ENCODE measurements at regions not wholly inside any gene's neighbourhood (a gene's known extent, or its start where the extent isn't known, plus 50 kb on each side); places are given as distances from the start of the nearest gene placed in this dataset.
A peak's percentile ranks its signal among the peaks of the same experiment; 100 is the strongest.

DNA sequence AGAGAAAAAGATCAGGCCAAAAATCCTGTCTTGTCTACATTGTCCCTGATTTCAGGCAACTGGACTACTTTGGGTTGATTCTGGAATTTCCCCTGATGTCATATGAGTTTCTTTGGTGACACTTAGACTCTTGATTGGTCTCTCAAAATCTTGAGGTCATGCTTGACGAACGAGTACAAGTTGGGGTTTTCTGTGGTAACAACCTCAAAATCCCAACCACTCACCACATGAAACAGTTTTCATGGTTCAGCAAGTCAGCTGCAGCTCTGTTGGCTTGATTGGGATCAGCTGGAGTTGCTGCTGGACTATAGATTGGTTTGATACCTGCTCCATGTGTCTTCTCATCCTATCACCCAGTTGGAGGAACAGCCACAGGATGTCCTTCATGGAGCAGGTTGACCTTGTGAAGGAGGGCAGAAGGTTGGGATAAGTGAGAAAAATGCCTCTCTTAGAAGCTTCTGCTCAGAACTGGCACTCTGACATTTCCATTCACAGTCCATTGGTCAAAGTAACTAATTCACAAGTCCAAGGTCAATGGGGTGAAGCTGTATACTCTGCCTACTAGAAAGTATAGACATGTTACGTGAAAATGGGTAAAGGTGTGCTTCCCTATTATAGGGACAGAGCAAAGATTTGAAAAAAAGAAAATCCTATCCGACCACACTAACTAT, 284.5 kb downstream of the SH3GL2 start (continued):
- TF ChIP-seq, protein P1, sequence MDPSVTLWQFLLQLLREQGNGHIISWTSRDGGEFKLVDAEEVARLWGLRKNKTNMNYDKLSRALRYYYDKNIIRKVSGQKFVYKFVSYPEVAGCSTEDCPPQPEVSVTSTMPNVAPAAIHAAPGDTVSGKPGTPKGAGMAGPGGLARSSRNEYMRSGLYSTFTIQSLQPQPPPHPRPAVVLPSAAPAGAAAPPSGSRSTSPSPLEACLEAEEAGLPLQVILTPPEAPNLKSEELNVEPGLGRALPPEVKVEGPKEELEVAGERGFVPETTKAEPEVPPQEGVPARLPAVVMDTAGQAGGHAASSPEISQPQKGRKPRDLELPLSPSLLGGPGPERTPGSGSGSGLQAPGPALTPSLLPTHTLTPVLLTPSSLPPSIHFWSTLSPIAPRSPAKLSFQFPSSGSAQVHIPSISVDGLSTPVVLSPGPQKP (IDR thresholded peaks at IDR 0.05; ENCODE audit: low read depth, low read length), result no peak
- TF ChIP-seq HDAC6 (IDR thresholded peaks at IDR 0.05; ENCODE audit: unreplicated experiment), result no peak
- peak; percentile 95 for TF ChIP-seq ESRRA (IDR thresholded peaks at IDR 0.05; ENCODE audit: low read length)
- TF ChIP-seq CHD4 (IDR thresholded peaks at IDR 0.05), result no peak
- no peak for TF ChIP-seq FOXK2 (IDR thresholded peaks at IDR 0.05)
- peak; percentile 94 to 96 for TF ChIP-seq IKZF2 (IDR thresholded peaks at IDR 0.05)
- TF ChIP-seq YBX1 (IDR thresholded peaks at IDR 0.05), result no peak
- TF ChIP-seq, protein P2, sequence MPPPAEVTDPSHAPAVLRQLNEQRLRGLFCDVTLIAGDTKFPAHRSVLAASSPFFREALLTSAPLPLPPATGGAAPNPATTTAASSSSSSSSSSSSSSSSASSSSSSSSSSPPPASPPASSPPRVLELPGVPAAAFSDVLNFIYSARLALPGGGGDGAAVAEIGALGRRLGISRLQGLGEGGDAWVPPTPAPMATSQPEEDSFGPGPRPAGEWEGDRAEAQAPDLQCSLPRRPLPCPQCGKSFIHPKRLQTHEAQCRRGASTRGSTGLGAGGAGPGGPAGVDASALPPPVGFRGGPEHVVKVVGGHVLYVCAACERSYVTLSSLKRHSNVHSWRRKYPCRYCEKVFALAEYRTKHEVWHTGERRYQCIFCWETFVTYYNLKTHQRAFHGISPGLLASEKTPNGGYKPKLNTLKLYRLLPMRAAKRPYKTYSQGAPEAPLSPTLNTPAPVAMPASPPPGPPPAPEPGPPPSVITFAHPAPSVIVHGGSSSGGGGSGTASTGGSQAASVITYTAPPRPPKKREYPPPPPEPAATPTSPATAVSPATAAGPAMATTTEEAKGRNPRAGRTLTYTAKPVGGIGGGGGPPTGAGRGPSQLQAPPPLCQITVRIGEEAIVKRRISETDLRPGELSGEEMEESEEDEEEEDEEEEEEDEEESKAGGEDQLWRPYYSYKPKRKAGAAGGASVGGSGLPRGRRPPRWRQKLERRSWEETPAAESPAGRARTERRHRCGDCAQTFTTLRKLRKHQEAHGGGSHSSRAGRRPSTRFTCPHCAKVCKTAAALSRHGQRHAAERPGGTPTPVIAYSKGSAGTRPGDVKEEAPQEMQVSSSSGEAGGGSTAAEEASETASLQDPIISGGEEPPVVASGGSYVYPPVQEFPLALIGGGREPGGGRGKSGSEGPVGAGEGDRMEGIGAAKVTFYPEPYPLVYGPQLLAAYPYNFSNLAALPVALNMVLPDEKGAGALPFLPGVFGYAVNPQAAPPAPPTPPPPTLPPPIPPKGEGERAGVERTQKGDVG (CRISPR knock-in tag; IDR thresholded peaks at IDR 0.05), result no peak
- no peak for TF ChIP-seq SIN3A (IDR thresholded peaks at IDR 0.05; ENCODE audit: low read depth, low read length)
- no peak for TF ChIP-seq ETV6 (conservative IDR thresholded peaks at IDR 0.05 in 1 of 2, IDR thresholded peaks at IDR 0.05 in 1 of 2; ENCODE audit: borderline replicate concordance in 1 of 2, low read depth in 1 of 2)
- peak; percentile 59 to 80; a peak in 3 of 4 replicates for TF ChIP-seq BHLHE40 (IDR thresholded peaks at IDR 0.05; ENCODE audit: borderline replicate concordance in 1 of 2, low read depth in 2 of 2, low read length in 1 of 2)
- TF ChIP-seq, protein P3, sequence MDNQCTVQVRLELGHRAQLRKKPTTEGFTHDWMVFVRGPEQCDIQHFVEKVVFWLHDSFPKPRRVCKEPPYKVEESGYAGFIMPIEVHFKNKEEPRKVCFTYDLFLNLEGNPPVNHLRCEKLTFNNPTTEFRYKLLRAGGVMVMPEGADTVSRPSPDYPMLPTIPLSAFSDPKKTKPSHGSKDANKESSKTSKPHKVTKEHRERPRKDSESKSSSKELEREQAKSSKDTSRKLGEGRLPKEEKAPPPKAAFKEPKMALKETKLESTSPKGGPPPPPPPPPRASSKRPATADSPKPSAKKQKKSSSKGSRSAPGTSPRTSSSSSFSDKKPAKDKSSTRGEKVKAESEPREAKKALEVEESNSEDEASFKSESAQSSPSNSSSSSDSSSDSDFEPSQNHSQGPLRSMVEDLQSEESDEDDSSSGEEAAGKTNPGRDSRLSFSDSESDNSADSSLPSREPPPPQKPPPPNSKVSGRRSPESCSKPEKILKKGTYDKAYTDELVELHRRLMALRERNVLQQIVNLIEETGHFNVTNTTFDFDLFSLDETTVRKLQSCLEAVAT (IDR thresholded peaks at IDR 0.05), result peak; percentile 99
- TF ChIP-seq, protein P4, sequence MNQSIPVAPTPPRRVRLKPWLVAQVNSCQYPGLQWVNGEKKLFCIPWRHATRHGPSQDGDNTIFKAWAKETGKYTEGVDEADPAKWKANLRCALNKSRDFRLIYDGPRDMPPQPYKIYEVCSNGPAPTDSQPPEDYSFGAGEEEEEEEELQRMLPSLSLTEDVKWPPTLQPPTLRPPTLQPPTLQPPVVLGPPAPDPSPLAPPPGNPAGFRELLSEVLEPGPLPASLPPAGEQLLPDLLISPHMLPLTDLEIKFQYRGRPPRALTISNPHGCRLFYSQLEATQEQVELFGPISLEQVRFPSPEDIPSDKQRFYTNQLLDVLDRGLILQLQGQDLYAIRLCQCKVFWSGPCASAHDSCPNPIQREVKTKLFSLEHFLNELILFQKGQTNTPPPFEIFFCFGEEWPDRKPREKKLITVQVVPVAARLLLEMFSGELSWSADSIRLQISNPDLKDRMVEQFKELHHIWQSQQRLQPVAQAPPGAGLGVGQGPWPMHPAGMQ (IDR thresholded peaks at IDR 0.05; ENCODE audit: borderline replicate concordance), result no peak
- peak; percentile 92 for TF ChIP-seq DPF2 (IDR thresholded peaks at IDR 0.05)
- TF ChIP-seq SIX5 (IDR thresholded peaks at IDR 0.05; ENCODE audit: low read depth, low read length, severe bottlenecking), result no peak
- peak; percentile 99 for TF ChIP-seq NR2F1 (conservative IDR thresholded peaks at IDR 0.05)
- peak; percentile 89 for TF ChIP-seq NBN (IDR thresholded peaks at IDR 0.05)
- no peak; the same call in 1 of the 2 replicates for TF ChIP-seq RAD51 (IDR thresholded peaks at IDR 0.05)
- no peak for TF ChIP-seq POLR2AphosphoS5 (IDR thresholded peaks at IDR 0.05; ENCODE audit: low read length)
- peak; percentile 100 for TF ChIP-seq RUNX3 (IDR thresholded peaks at IDR 0.05; ENCODE audit: low read length)
- no peak for TF ChIP-seq ZNF274 (IDR thresholded peaks at IDR 0.05; ENCODE audit: insufficient read depth, insufficient read length)
- no peak for TF ChIP-seq NR2C2 (IDR thresholded peaks at IDR 0.05; ENCODE audit: borderline replicate concordance, control insufficient read depth, insufficient read length, low read depth)
- TF ChIP-seq ZSCAN29 (IDR thresholded peaks at IDR 0.05), result peak; percentile 80; the same call in 1 of the 2 replicates
- peak; percentile 99 for TF ChIP-seq CBFB (IDR thresholded peaks at IDR 0.05; ENCODE audit: low read depth)
- TF ChIP-seq SP1 (IDR thresholded peaks at IDR 0.05; ENCODE audit: low read depth, low read length), result peak; percentile 39
